ENCODE measurements at regions not wholly inside any gene's neighbourhood (a gene's known extent, or its start where the extent isn't known, plus 50 kb on each side); places are given as distances from the start of the nearest gene placed in this dataset.

GRCh38 chr6:91540902-91541301, 954.0 kb upstream of the MAP3K7 start:
- no peaks in the 10 kb centered on the region for H3K9me3 ChIP-seq
- no peaks in the 10 kb centered on the region for H3K27me3 ChIP-seq
- 52% methylated on average over 5 of the region's 5 CpGs for WGBS (ENCODE audit: insufficient coverage, low coverage, low lambda C conversion rate, missing lambda C conversion rate)
- H3K4me1 ChIP-seq, result no peaks in the 10 kb centered on the region
- ATAC-seq (no peak), DNase-seq (no peak)
- H3K27ac ChIP-seq, result no peak overlapping the region
- no peak for TF ChIP-seq CTCF (IDR thresholded peaks at IDR 0.05)
- no peak for TF ChIP-seq POLR2A (IDR thresholded peaks at IDR 0.05)
- intact Hi-C loops (cut with DNase I), result no loop called here
- no peaks in the 10 kb centered on the region for H3K36me3 ChIP-seq
- H3K4me3 ChIP-seq, result no peak overlapping the region

- no peak for DNase-seq
- Histone ChIP-seq H3K4me3 (no peak overlapping the region), H3K27me3 (no peaks in the 10 kb centered on the region), H3K4me1 (no peaks in the 10 kb centered on the region), H3K27ac (no peak overlapping the region), H3K36me3 (no peaks in the 10 kb centered on the region), H3K9me3 (no peaks in the 10 kb centered on the region)
- no peak for TF ChIP-seq CTCF (IDR thresholded peaks at IDR 0.05)
- no peak for TF ChIP-seq POLR2A (IDR thresholded peaks at IDR 0.05)
- no peak for ATAC-seq
- 67% methylated on average over 3 of the region's 3 CpGs for WGBS (ENCODE audit: insufficient coverage, low coverage, low lambda C conversion rate, missing lambda C conversion rate)
- intact Hi-C loops (cut with DNase I), result no loop called here
Observed at GRCh38 chr6:91539456-91539855, 952.6 kb upstream of the MAP3K7 start.

- ATAC-seq (no peak), DNase-seq (no peak)
- TF ChIP-seq CTCF (IDR thresholded peaks at IDR 0.05), result no peak
- TF ChIP-seq POLR2A (IDR thresholded peaks at IDR 0.05), result no peak
- Histone ChIP-seq H3K36me3 (no peaks in the 10 kb centered on the region), H3K9me3 (no peaks in the 10 kb centered on the region), H3K4me3 (no peak overlapping the region), H3K4me1 (no peaks in the 10 kb centered on the region), H3K27me3 (no peaks in the 10 kb centered on the region), H3K27ac (no peak overlapping the region)
- intact Hi-C loops (cut with DNase I), result no loop called here
- 80% methylated on average over 4 of the region's 4 CpGs for WGBS (ENCODE audit: insufficient coverage, low coverage, low lambda C conversion rate, missing lambda C conversion rate)
Observed at GRCh38 chr6:91538622-91539021, 951.8 kb upstream of the MAP3K7 start.

GRCh38 chr6:91534614-91535013, 947.7 kb upstream of the MAP3K7 start:
- no peak for ATAC-seq
- no peak for TF ChIP-seq POLR2A (IDR thresholded peaks at IDR 0.05)
- no peak for TF ChIP-seq CTCF (IDR thresholded peaks at IDR 0.05)
- no peak for DNase-seq
- WGBS (ENCODE audit: insufficient coverage, low coverage, low lambda C conversion rate, missing lambda C conversion rate), result 35% methylated on average over 2 of the region's 2 CpGs
- intact Hi-C loops (cut with DNase I), result no loop called here
- Histone ChIP-seq H3K36me3 (no peaks in the 10 kb centered on the region), H3K9me3 (no peaks in the 10 kb centered on the region), H3K27me3 (no peaks in the 10 kb centered on the region), H3K4me3 (no peak overlapping the region), H3K27ac (no peak overlapping the region), H3K4me1 (no peaks in the 10 kb centered on the region)

GRCh38 chr6:91523511-91523910, 936.6 kb upstream of the MAP3K7 start:
- no peak for ATAC-seq
- H3K4me3 ChIP-seq, result no peak overlapping the region
- no peaks in the 10 kb centered on the region for H3K4me1 ChIP-seq
- H3K27ac ChIP-seq, result no peak overlapping the region
- no peaks in the 10 kb centered on the region for H3K36me3 ChIP-seq
- no peaks in the 10 kb centered on the region for H3K9me3 ChIP-seq
- no peaks in the 10 kb centered on the region for H3K27me3 ChIP-seq
- intact Hi-C loops (cut with DNase I), result no loop called here
- WGBS (ENCODE audit: insufficient coverage, low coverage, low lambda C conversion rate, missing lambda C conversion rate), result 44% methylated on average over 3 of the region's 3 CpGs
- DNase-seq, result no peak
- TF ChIP-seq POLR2A (IDR thresholded peaks at IDR 0.05), result no peak
- no peak for TF ChIP-seq CTCF (IDR thresholded peaks at IDR 0.05)
